ENCODE measurements at regions not wholly inside any gene's neighbourhood (a gene's known extent, or its start where the extent isn't known, plus 50 kb on each side); places are given as distances from the start of the nearest gene placed in this dataset.

GRCh38 chr2:38173683-38174082 lies 97.7 kb upstream of the CYP1B1 start:
- intact Hi-C loops (cut with DNase I; ENCODE audit: low total_unique reads): no loop called here
- 69 to 72% methylated on average over 4 of the region's 4 CpGs for WGBS, 2 donors (ENCODE audit: low coverage in 1 of 2)
- TF ChIP-seq EP300 (IDR thresholded peaks at IDR 0.05; ENCODE audit: low read depth): no peak
- TF ChIP-seq POLR2AphosphoS5 (IDR thresholded peaks at IDR 0.05): no peak
- TF ChIP-seq POLR2A (IDR thresholded peaks at IDR 0.05): no peak
- no peak for TF ChIP-seq CTCF (IDR thresholded peaks at IDR 0.05)

GRCh38 chr2:38171208-38171855 lies 95.4 kb upstream of the CYP1B1 start:
- Histone ChIP-seq H3K36me3 (no peaks in the 10 kb centered on the region), H3K27ac (no peak overlapping the region)

More at GRCh38 chr2:38173683-38174082, 97.7 kb upstream of the CYP1B1 start:
- H3K4me3 ChIP-seq: no peak overlapping the region
- H3K9me3 ChIP-seq: no peaks in the 10 kb centered on the region
- peaks cover 0 to 2% (median 0%) of the 10 kb centered on the region in 4 donors for H3K4me1 ChIP-seq
- in situ Hi-C loops (cut with MboI; ENCODE audit: low pct_ligation_motif_present in 1 of 4, low pct_unique_long_range_greater_than_20kb in 1 of 4, low sequenced_read_pairs in 3 of 4): no loop called here
- DNase-seq: no peak
- no peak overlapping the region for H3K27ac ChIP-seq
- H3K27me3 ChIP-seq: no peaks in the 10 kb centered on the region
- no peaks in the 10 kb centered on the region for H3K36me3 ChIP-seq

GRCh38 chr2:38170733-38171132 lies 94.8 kb upstream of the CYP1B1 start:
- no peak overlapping the region for H3K4me3 ChIP-seq
- no peaks in the 10 kb centered on the region for H3K27me3 ChIP-seq
- no peak for DNase-seq
- in situ Hi-C loops (cut with MboI; ENCODE audit: low pct_ligation_motif_present in 1 of 4, low pct_unique_long_range_greater_than_20kb in 1 of 4, low sequenced_read_pairs in 3 of 4) (no loop called here), intact Hi-C loops (cut with DNase I; ENCODE audit: low total_unique reads) (no loop called here)
- peaks cover 0 to 7% (median 0%) of the 10 kb centered on the region in 4 donors for H3K4me1 ChIP-seq
- no peaks in the 10 kb centered on the region for H3K36me3 ChIP-seq
- no peak for TF ChIP-seq EP300 (IDR thresholded peaks at IDR 0.05; ENCODE audit: low read depth)
- no peak for TF ChIP-seq POLR2A (IDR thresholded peaks at IDR 0.05)
- TF ChIP-seq CTCF (IDR thresholded peaks at IDR 0.05): no peak
- no peak overlapping the region for H3K27ac ChIP-seq
- H3K9me3 ChIP-seq: no peaks in the 10 kb centered on the region

More at GRCh38 chr2:38171208-38171855, 95.4 kb upstream of the CYP1B1 start:
- in situ Hi-C loops (cut with MboI; ENCODE audit: low pct_ligation_motif_present in 1 of 4, low pct_unique_long_range_greater_than_20kb in 1 of 4, low sequenced_read_pairs in 3 of 4) (no loop called here), intact Hi-C loops (cut with DNase I; ENCODE audit: low total_unique reads) (no loop called here)
- no peak for DNase-seq
- WGBS, 2 donors (ENCODE audit: low coverage in 1 of 2): 87% methylated on average over 1 of the region's 1 CpG; no CpG with 5 or more reads in 1 of the 2 donors
- H3K4me3 ChIP-seq: no peak overlapping the region
- H3K27me3 ChIP-seq: no peaks in the 10 kb centered on the region
- peaks cover 0 to 7% (median 0%) of the 10 kb centered on the region in 4 donors for H3K4me1 ChIP-seq
- no peaks in the 10 kb centered on the region for H3K9me3 ChIP-seq
- TF ChIP-seq POLR2AphosphoS5 (IDR thresholded peaks at IDR 0.05): no peak
- no peak for TF ChIP-seq CTCF (IDR thresholded peaks at IDR 0.05)
- TF ChIP-seq POLR2A (IDR thresholded peaks at IDR 0.05): no peak
- TF ChIP-seq EP300 (IDR thresholded peaks at IDR 0.05; ENCODE audit: low read depth): no peak

- no peak overlapping the region for H3K4me3 ChIP-seq
- TF ChIP-seq CTCF (IDR thresholded peaks at IDR 0.05) (no peak), POLR2A (IDR thresholded peaks at IDR 0.05) (no peak), POLR2AphosphoS5 (IDR thresholded peaks at IDR 0.05) (no peak), EP300 (IDR thresholded peaks at IDR 0.05; ENCODE audit: low read depth) (no peak)
- H3K27ac ChIP-seq: no peak overlapping the region
- intact Hi-C loops (cut with DNase I; ENCODE audit: low total_unique reads): no loop called here
- WGBS, 2 donors (ENCODE audit: low coverage in 1 of 2): 76 to 78% methylated on average over 3 of the region's 3 CpGs
- H3K27me3 ChIP-seq: no peaks in the 10 kb centered on the region
- H3K36me3 ChIP-seq: no peaks in the 10 kb centered on the region
- in situ Hi-C loops (cut with MboI; ENCODE audit: low pct_ligation_motif_present in 1 of 4, low pct_unique_long_range_greater_than_20kb in 1 of 4, low sequenced_read_pairs in 3 of 4): no loop called here
- H3K4me1 ChIP-seq: peaks cover 0 to 7% (median 0%) of the 10 kb centered on the region in 4 donors
- H3K9me3 ChIP-seq: no peaks in the 10 kb centered on the region
- DNase-seq: no peak
Measured at GRCh38 chr2:38170067-38170466, 94.1 kb upstream of the CYP1B1 start.
